GM10266 (cell line): ENCODE measurements at regions not wholly inside any gene's neighbourhood (a gene's known extent, or its start where the extent isn't known, plus 50 kb on each side); places are given as distances from the start of the nearest gene placed in this dataset.

Experiments
- DNase-seq: peaks from one replicate; pipeline ENCODE4 v3.0.0; 2012; ENCODE audit errors: extremely low spot score
- TF ChIP-seq, protein P1 (sequence below): IDR thresholded peaks from 2 replicates; pipeline ENCODE4 v1.5.1; 2012; ENCODE audit warnings: mild to moderate bottlenecking, low read depth; ENCODE audit not compliant: control insufficient read depth, insufficient read depth; ENCODE audit errors: missing control alignments

DNA sequence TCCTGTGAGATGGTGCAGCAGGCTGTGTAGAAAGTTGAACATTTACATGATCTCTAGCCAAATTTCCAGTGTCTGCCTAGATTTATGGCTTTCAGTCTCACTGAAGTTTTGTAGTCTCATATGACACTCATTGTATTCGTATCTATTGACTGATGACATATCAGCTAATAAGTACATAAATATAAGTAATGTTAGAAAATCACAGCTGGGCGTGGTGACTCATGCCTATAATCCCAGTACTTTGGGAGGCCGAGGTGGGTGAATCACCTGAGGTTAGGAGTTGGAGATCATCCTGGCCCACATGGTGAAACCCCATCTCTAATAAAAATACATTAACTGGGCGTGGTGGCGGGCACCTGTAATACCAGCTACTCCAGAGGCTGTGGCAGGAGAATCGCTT lies 54.7 kb upstream of the HTR2A start:
- TF ChIP-seq, protein P1, sequence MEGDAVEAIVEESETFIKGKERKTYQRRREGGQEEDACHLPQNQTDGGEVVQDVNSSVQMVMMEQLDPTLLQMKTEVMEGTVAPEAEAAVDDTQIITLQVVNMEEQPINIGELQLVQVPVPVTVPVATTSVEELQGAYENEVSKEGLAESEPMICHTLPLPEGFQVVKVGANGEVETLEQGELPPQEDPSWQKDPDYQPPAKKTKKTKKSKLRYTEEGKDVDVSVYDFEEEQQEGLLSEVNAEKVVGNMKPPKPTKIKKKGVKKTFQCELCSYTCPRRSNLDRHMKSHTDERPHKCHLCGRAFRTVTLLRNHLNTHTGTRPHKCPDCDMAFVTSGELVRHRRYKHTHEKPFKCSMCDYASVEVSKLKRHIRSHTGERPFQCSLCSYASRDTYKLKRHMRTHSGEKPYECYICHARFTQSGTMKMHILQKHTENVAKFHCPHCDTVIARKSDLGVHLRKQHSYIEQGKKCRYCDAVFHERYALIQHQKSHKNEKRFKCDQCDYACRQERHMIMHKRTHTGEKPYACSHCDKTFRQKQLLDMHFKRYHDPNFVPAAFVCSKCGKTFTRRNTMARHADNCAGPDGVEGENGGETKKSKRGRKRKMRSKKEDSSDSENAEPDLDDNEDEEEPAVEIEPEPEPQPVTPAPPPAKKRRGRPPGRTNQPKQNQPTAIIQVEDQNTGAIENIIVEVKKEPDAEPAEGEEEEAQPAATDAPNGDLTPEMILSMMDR = no peak
- no peak for DNase-seq

- DNase-seq = no peak
- TF ChIP-seq, protein P1 = no peak
These were observed 52.4 kb upstream of the HTR2A start for GRCh38 chr13:46949211-46949610.

DNA sequence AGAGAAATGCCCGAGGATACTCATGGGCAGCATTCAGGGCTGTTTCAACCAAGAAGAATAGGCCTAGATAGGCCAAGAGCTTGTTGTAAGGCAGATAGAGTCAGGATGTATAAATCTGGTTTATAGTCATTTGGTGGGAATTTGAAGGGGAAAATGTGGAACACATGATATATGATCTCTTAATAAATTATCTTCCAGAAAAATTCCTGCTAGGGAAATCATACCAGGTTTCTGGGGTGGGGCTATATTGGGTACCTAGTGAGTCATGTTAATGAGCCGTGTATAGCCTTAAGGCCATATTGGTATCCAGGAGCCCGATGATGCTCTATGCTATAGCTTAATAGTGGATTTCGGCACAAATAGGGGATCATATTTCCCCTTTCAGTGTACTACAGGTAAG lies 51.5 kb upstream of the HTR2A start:
- TF ChIP-seq, protein P1 = no peak
- no peak for DNase-seq

GRCh38 chr13:46947425-46948191 lies 50.8 kb upstream of the HTR2A start:
- DNase-seq = no peak
- TF ChIP-seq, protein P1 = no peak
